GM10266 (cell line): ENCODE measurements at regions not wholly inside any gene's neighbourhood (a gene's known extent, or its start where the extent isn't known, plus 50 kb on each side); places are given as distances from the start of the nearest gene placed in this dataset.

ENCODE experiments used
- DNase-seq: peaks from one replicate; pipeline ENCODE4 v3.0.0; 2012; ENCODE audit errors: extremely low spot score
- TF ChIP-seq, protein P1 (sequence below): IDR thresholded peaks from 2 replicates; pipeline ENCODE4 v1.5.1; 2012; ENCODE audit warnings: mild to moderate bottlenecking, low read depth; ENCODE audit not compliant: control insufficient read depth, insufficient read depth; ENCODE audit errors: missing control alignments

DNA sequence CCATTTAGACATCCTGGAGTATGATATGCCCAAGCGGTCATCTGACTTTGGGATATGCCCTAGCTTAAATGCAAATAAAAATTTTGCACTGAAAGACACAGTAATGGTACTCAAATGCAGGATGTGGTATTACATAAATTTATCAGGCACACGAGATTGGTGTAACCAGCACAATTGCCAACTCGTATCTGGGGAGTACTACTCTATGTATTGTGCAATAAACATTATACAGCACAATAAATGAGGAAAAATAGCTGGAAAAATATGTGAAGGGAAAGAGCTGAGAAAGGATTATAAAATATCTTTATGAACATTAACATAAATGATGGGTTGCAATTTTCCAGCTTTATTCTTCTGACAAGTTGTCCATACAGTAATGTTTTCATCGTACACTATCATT lies 505.5 kb upstream of the TENM3 start:
- TF ChIP-seq, protein P1, sequence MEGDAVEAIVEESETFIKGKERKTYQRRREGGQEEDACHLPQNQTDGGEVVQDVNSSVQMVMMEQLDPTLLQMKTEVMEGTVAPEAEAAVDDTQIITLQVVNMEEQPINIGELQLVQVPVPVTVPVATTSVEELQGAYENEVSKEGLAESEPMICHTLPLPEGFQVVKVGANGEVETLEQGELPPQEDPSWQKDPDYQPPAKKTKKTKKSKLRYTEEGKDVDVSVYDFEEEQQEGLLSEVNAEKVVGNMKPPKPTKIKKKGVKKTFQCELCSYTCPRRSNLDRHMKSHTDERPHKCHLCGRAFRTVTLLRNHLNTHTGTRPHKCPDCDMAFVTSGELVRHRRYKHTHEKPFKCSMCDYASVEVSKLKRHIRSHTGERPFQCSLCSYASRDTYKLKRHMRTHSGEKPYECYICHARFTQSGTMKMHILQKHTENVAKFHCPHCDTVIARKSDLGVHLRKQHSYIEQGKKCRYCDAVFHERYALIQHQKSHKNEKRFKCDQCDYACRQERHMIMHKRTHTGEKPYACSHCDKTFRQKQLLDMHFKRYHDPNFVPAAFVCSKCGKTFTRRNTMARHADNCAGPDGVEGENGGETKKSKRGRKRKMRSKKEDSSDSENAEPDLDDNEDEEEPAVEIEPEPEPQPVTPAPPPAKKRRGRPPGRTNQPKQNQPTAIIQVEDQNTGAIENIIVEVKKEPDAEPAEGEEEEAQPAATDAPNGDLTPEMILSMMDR, result no peak
- DNase-seq, result no peak

DNA sequence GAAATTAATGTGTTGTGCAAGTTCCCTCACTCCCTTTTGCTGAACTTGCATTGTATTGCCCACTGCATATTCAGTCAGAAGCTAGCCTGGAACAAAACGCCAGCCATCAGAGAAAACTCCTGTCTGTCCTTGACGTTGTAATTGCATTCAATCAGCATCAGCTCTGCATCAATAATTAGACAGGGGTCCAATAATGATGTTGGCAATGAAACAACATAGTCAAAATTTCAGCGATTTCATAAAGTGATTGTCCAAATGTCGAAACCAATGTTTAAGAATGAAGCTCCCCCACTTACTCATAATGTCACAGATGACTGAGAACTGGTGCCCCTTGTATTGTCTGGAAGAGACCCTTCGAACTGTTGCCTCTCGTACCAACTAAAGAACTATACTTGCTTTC lies 504.2 kb upstream of the TENM3 start:
- DNase-seq, result no peak
- TF ChIP-seq, protein P1, result no peak

DNA sequence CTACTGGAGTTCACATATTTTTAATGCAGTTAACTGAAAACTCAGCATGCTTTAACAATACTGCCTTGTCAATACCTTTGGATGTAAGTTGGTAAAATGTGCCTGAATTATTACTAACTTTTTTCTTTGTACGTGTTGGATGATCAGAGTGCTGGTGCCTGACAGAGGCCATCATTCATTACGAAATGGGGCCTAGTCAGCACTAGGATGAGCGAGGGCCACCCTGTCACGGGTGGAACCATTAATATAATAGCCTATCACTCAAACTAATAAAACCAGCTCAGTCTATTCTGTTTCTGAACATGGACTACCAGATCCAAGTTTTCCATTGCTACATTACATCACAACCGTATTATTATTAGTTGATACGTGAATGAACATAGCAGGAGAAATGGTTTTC lies 501.7 kb upstream of the TENM3 start:
- no peak for DNase-seq
- TF ChIP-seq, protein P1, result no peak

DNA sequence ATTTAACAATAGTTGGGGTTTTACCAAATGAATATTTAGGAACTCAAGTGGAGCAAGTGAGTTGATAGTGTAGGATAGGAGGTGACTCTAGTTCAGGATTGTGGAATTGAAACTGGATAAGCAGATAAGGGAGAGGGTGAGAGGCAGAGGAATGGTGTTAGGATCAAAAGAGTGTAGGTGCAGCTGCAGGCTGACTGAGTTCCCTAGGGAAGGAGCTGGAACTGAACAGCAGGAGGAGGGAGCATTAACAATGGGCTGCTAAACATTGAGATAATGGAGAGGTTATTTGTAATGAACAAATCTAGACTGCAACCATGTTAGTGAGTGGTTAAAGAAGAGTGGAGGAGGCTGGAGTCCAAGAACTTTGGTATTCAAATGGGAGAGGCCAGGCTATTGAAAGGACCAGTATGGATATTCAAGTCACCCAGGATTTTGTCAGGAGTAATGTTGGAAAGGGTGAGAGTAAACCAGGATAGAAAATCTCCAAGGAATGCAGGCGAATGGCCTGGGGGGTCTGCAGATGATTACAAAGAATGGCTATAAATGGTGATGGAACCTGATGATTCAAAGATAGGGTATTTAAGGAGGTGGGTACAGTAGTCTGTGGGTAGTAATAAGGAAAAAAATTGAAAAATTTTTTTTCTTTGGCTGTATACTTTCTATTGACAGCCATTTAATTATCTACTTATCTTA lies 497.1 kb upstream of the TENM3 start:
- no peak for DNase-seq
- TF ChIP-seq, protein P1, result no peak

DNA sequence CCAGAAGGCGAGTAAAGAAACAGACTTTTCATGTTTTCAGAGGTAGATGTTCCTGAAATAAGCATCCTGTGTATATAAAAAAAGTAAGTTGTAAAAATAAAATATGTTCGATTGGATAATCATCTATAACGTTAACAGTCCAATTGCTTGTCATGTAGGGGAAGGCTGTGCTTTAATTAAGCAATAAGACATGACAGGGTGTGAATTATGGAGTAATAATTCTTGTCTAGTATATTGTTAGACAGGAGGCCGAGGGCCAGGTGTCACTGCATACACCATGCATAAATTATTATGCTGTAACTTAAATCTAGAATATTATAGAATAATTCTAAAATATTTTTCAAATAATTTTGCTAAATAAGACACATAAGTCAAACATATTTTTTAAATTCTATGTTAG lies 494.6 kb upstream of the TENM3 start:
- DNase-seq, result no peak
- TF ChIP-seq, protein P1, result no peak

DNA sequence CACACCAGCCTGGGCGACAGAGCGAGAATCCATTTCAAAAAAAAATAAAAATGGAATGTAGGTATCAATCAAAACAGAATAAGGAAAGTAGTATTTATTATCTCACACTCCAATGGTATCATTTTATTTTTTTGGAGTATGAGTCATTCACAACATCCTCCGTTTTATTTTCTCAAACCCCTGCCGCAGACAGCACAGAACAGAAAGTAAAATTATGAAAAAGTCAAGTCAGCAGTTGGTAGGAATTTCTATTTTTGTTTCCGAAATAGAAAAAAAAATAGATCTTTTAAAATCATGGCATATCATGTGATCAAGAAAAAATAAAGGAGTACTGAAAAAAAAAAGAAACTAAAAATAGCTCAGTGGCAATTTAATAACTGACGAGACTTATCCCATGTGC lies 490.7 kb upstream of the TENM3 start:
- DNase-seq, result no peak
- TF ChIP-seq, protein P1, result no peak

DNA sequence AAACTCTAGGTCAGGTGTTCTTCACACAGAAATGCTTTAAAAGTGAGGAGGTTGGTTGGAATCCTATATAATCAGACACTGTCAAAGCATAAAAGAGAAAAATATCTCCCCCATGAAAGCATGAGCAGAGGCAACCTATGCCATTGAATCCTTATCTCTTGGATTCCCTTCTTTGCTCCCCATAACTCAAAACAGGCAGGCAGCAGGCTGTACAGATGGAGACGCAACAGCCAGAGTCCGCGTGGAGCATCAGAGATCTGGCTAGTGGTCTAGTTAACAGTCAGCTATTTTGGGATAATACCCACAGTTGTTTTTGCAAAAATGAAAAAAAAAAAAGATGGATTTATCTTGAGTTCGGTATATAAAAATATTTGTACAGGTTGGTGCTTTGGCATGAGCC lies 490.0 kb upstream of the TENM3 start:
- no peak for DNase-seq
- TF ChIP-seq, protein P1, result no peak
